HG02981 (cell line): ENCODE measurements at regions not wholly inside any gene's neighbourhood (a gene's known extent, or its start where the extent isn't known, plus 50 kb on each side); places are given as distances from the start of the nearest gene placed in this dataset.
"Not testable (repeated sequence)": the region's sequence is repeated elsewhere in the genome, so short reads cannot be mapped to it uniquely, and the experiment has no call there.

Experiments used
- ATAC-seq: cut with Tn5 transposase; IDR thresholded peaks from one replicate; pipeline ENCODE4 v1.9.1; 2021; ENCODE audit warnings: mild to moderate bottlenecking, moderate library complexity; ENCODE audit not compliant: unreplicated experiment

DNA sequence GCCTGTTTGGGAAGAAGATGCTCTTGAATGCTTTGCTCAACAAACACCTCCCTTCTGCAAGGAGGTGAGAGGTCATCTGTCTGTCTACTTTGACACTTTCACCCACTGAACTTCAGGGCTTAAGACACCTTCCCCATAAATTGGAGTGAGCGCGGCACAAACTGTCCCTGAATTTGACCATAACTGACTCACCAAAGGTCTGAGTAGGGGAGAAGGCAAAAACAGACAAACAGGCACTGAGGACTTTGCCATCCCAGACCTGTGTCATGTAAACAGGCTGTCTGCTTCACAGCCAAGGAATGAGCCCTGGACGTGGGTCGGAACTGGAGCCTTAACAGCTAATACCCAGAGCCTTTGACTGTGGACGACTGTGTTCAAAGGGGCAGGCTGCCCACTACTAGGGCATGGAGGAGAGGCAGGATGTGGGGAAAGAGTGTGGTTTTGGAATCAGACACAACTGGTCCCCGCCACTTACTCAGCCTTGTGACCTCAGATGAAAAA is 320.9 kb upstream of the KLF4 start:
- no peak for ATAC-seq

DNA sequence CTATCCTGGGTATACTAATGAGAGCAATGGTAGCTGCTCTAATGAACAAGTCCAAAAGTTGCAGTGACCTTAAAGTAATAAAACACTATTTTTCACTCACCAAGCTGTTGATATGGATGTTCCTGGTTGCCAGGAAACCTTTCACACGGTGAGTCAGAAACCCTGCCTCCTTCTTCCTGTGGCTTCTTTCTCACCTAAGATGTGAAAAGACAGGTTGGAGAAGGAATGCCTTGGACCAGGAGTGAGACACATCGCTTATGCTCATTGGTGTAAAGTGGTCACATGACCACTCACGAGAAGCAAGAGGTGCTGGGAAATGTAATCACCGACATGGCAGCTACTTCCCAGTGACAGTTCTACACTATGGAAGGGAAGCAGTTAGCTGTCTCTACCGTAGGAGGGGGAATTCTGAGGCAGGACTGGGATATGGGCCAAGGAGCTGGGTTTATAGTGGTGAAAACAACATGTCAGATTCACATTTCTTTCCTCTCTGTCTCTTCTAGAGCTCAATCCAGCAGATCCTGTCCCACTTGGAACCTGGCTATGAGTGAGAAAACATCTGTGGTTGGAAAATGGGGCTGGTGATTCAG is 320.4 kb upstream of the KLF4 start:
- no peak for ATAC-seq

DNA sequence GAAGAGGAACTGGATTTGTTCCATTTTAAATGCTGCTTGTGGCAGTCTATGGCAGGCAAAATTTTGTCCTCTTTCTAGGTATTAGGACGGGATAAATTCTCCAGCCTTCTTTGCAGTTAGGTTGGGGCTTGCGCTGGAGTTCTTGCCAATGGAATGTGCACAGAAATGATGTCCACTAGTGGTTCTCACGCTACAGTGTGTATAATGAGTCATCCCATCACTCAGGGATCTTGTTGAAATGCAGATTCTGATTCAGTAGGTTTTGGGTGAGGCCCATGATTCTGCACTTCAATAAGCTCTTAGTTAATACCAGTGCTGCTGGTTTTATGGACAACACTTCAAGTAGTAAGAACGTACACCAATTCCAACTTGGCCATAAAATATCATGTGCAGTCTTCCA is 317.6 kb upstream of the KLF4 start:
- no peak for ATAC-seq

GRCh38 chr9:107805201-107805600 is 315.6 kb upstream of the KLF4 start:
- ATAC-seq = no peak

- ATAC-seq = no peak
Measured at GRCh38 chr9:107794259-107794658, 304.7 kb upstream of the KLF4 start.

- no peak for ATAC-seq
Measured at GRCh38 chr9:107793541-107793940, 304.0 kb upstream of the KLF4 start.

DNA sequence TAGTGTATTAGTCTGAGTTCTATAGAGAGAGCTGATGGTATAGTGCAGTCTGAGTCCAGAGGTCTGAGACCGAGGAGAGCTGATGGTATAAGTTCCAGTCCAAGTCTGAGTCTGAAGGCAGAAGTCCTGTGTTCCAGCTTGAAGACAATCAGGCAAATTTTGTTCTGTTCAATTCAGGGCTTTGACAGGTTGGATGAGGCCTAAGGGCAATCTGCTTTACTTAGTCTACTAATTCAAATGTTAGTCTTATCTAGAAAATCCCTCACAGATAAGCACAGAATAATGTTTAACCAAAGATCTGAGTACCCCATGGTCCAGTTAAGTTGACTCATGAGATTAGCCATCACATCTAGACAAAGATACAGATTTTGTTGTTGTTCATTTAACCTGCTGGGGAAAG is 303.0 kb upstream of the KLF4 start:
- ATAC-seq = no peak

DNA sequence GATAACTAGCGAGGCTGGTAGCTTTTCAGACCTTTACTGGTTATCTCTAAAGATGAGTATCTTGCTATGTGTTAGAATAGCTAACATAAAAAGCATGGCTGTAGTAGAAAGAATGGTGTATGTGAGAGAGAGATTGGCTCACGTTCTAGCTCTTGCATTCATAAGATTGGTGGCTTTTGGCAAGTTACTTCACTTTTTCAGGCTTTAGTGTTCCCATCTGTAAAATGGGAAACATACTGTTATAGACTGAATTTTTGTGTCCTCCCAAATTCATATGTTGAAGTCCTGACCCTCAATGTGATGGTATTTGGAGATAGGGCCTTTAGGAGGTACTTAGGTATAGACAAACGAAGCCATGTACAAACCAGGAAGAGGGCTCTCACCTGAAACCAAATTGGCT is 302.4 kb upstream of the KLF4 start:
- no peak for ATAC-seq

- no peak for ATAC-seq
Measured at GRCh38 chr9:107789001-107789700, 299.6 kb upstream of the KLF4 start.

DNA sequence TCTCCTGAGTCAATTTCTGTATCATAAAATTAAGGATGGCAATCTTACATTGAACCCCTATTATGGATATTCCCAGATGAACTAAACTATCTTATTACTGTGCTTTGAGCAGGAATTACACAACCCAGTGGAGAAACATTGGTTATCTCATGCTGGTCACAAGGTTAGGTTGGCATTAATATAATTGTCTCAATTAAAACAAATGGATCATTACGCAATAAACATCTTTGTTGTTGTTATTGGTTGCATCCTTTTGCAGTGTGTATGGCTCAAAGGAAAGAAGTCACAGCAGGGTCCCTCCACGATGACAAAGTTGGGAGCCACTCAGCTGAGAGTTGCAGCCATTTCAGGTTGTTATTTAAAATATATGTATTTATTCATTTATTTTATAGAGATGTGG is 297.0 kb upstream of the KLF4 start:
- ATAC-seq = no peak

DNA sequence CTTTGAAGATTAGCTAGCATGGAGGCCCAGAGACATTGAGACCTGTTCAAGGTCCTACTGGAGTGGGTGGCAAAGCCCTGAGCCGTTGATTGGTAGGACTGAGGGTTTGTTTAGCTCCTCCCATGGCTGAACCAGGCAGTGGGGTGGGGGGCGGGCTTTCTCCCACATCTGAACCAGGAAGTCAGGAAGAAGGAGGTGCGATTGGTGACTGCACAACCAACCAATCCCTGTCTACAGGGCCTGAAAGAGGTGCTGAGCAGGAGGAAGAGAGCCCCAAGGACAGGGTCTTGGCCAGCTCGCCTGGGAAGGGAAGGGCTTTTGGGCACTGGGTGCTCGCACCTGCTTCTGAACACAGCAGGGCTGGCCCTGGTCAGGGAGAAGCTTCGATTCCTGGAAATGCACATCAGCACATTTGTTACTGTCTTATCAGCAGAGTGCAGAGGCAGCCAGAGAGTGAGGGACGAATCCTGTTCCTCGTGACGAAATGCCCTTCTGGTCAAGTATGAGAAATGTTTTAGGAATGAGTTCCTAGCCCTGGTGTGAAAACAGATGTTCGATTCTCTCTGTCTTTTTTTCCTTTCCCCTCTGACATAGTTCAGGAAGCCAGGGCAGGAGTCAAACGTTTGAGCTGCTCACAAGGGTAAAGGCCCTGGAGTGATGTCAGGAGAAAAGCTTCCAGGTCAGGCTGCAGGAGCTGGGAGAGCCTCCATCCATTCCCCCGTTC is 294.8 kb upstream of the KLF4 start:
- ATAC-seq = no peak

DNA sequence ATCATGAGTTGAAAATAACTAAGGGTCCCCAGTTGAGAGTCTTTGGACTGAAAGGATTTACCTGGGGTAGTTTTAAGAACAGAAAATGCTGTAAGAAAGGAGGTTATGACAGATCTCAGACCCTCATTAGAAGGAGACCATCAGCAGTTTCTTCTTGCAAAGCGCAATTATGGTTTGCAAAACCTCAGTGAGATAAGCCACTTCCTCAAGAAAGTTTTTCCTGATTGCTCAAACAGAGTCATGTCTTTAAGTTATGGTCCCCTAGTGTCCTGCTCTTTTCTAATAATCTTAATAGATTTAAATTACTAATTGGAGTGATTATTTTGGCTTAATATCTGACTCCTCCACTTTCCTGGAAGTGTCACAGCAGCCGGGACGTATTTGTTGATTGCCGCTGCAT is 293.2 kb upstream of the KLF4 start:
- no peak for ATAC-seq

- no peak for ATAC-seq
Measured at GRCh38 chr9:107782381-107782780, 292.8 kb upstream of the KLF4 start.

GRCh38 chr9:107780960-107781359 is 291.4 kb upstream of the KLF4 start:
- no peak for ATAC-seq

DNA sequence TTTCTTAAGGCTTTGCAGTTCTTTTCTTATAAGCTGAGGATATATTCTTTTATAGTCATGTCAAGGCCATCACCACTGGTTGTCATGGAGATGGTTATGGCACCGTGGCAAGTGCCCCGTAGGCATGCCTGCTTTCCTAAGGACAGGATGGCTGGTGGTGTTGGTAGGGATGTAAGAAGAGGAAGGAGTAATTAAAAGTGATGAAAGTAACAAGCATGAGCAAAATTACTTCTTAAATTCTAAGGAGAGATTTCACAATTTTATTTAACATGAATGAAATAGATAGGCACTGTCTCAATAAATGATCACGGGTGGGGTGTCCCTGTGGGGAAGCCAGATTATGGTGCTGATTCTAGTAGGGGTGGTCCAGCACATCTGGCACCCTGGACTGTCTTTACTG is 290.2 kb upstream of the KLF4 start:
- ATAC-seq = no peak

DNA sequence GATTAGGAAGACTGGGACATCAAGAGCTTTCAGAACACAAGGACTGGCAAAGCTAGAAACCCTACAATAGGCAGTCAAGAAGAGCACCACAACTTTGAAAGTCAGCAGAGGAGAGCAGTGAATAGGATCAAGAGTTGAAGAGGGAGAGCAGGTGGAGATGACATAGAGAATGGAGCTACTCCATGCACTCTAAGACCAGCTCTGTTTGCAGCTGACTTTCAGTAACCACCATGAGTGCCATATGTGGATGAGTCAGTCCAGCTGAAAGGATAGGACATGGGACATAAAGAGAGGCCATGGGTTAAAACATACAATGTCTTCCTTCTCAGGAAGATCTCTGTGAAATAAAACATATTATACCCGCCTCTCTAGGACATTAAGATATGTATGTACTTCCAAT is 289.1 kb upstream of the KLF4 start:
- ATAC-seq = no peak

- not testable (repeated sequence) for ATAC-seq
Measured at GRCh38 chr9:107774099-107774498, 284.5 kb upstream of the KLF4 start.

GRCh38 chr9:107772988-107773387 is 283.4 kb upstream of the KLF4 start:
- ATAC-seq = no peak

- ATAC-seq = no peak
Measured at GRCh38 chr9:107770716-107771115, 281.1 kb upstream of the KLF4 start.

DNA sequence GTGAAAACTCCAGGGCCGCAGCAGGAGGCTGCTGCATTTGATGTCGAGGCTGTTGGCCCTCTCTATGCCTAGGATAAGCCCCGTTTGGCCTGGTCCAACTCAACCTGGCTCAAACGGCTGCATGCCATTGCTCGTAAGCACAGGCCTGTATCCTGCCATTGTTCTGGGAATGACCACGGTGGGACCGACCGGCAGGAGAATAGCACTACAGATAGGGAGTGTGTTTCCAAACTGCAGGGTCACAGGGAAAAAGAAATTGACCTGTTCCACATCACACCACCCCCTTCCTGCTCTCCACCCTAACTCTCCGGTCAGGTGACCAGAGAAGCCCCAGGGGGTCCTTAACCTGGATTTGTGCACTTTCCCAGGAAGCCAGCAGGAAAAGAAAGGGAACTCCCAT is 278.7 kb upstream of the KLF4 start:
- no peak for ATAC-seq

DNA sequence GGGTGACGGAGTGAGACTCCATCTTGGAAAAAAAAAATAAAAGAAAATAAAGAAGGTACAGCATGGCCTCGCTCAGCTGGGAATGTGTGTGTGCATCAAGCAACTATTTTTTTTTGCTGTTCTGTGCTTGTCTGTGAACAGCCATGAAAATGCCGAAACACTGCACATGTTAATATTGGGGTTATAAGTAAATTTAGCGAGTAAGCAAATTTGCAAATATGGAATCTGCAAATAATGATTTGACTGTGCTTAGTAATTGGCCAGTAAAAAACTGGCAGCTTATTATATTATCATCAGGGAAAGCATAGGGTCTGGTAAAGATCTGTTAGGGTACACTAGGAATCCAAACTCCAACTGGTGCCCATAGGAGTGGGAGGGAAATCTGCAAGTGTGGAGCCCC is 278.1 kb upstream of the KLF4 start:
- ATAC-seq = no peak

DNA sequence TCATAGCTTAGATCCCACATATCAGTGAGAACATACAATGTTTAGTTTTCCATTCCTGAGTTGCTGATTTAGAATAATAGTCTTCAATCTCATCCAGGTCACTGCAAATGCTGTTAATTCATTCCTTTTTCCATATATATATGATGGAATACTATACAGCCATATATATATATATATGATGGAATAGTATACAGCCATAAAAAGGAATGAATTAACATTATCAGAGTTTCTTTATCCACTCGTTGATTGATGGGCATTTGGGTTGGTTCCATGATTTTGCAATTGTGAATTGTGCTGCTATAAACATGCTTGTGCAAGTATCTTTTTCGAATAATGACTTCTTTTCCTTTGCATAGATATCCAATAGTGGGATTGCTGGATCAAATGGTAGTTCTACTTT is 273.9 kb upstream of the KLF4 start:
- not testable (repeated sequence) for ATAC-seq
